HCT116 (cell line): ENCODE measurements at regions not wholly inside any gene's neighbourhood (a gene's known extent, or its start where the extent isn't known, plus 50 kb on each side); places are given as distances from the start of the nearest gene placed in this dataset.

Source experiments
- ATAC-seq: fragments of 200-7000 bp; cut with Tn5 transposase; 2 replicates; pipeline ENCODE4 v1.9.1; 2020; ENCODE audit warnings: mild to moderate bottlenecking, moderate library complexity
- BruUV-seq: library from RNA; stranded (reverse); fragments of 400-500 nt; replicated peaks from 2 replicates; lab custom pipeline; 2021; lab: Mats Ljungman, UMichigan
- CTCF ChIA-PET: fragments of 300-600 bp; sonication (Branson Sonifier 250); formaldehyde crosslinking; loops from one replicate; lab custom pipeline; 2021; ENCODE audit warnings: antibody characterized with exemption; lab: Charles Lee
- POLR2A ChIA-PET: fragments of 300-600, 350-600 bp; sonication (Branson Sonifier 250); formaldehyde crosslinking; loops from one replicate; lab custom pipeline; 2021; ENCODE audit warnings: antibody characterized with exemption; lab: Charles Lee
- RAD21 ChIA-PET, 2 experiments: fragments of 300-600 bp; sonication (Branson Sonifier 250); formaldehyde crosslinking; loops; one replicate each; lab custom pipeline; 2023; ENCODE audit warnings: low total read pairs in 2 of 2; ENCODE audit not compliant: uncharacterized antibody in 2 of 2, unreplicated experiment in 2 of 2, low non-redundant PET in 1 of 2; lab: Charles Lee
- DNase-seq: peaks from one replicate; pipeline ENCODE4 v3.0.0-alpha.2; 2010; ENCODE audit warnings: low read depth, low spot score
- H2AFZ ChIP-seq: fragments of 200-600 bp; shearing (Covaris generic), sonication (generic); 2 replicates; pipeline ENCODE4 v1.6.1; 2017; ENCODE audit warnings: low read depth, mixed run types, mixed read lengths, antibody characterized with exemption, low read length; ENCODE audit not compliant: poor library complexity, severe bottlenecking
- H3K27ac ChIP-seq: 2 replicates; pipeline ENCODE4 v1.5.1; 2012; ENCODE audit warnings: low read depth, low read length
- H3K27me3 ChIP-seq: fragments of 200-600 bp; sonication (generic); 2 replicates; pipeline ENCODE4 v1.6.1; 2016; ENCODE audit warnings: mixed run types, low read length, mixed read lengths; ENCODE audit not compliant: insufficient read depth
- H3K36me3 ChIP-seq, 2 experiments: fragments of 200-500 bp in 1 of 2; fragments of 200-600 bp in 1 of 2; sonication (Bioruptor generic) in 1 of 2; sonication (generic) in 1 of 2; 2 replicates each; pipeline versions ENCODE4 v1.5.1 to v1.6.1; 2014 to 2016; ENCODE audit warnings: low read length in 2 of 2, inconsistent platforms in 1 of 2, mixed read lengths in 1 of 2, mixed run types in 1 of 2; ENCODE audit not compliant: insufficient read depth in 2 of 2, control insufficient read depth in 1 of 2
- H3K4me1 ChIP-seq, 2 experiments: fragments of 200-600 bp in 1 of 2; sonication (generic) in 1 of 2; 2 replicates each; pipeline versions ENCODE4 v1.5.1 to v1.6.1; 2012 to 2017; ENCODE audit warnings: low read length in 2 of 2, inconsistent platforms in 1 of 2, mild to moderate bottlenecking in 1 of 2, mixed read lengths in 1 of 2, mixed run types in 1 of 2, moderate library complexity in 1 of 2; ENCODE audit not compliant: insufficient read depth in 2 of 2, control insufficient read depth in 1 of 2
- H3K4me2 ChIP-seq: fragments of 200-600 bp; sonication (generic); 2 replicates; pipeline ENCODE4 v1.6.1; 2017; ENCODE audit warnings: mixed run types, low read length, mixed read lengths
- H3K4me3 ChIP-seq, 2 experiments: fragments of 200-600 bp in 1 of 2; sonication (generic) in 1 of 2; replicated peaks in 1 of 2; 2 replicates each; pipeline ENCODE4 v1.5.1; 2011 to 2016; ENCODE audit warnings: low read length in 2 of 2, control low read depth in 1 of 2, low read depth in 1 of 2, mild to moderate bottlenecking in 1 of 2, mixed read lengths in 1 of 2, mixed run types in 1 of 2
- H3K79me2 ChIP-seq: fragments of 200-600 bp; sonication (generic); 2 replicates; pipeline ENCODE4 v1.6.1; 2017; ENCODE audit warnings: mild to moderate bottlenecking, mixed run types, low read length, moderate library complexity, mixed read lengths; ENCODE audit not compliant: insufficient read depth
- H3K9ac ChIP-seq: fragments of 200-600 bp; sonication (generic); 2 replicates; pipeline ENCODE4 v1.6.1; 2016; ENCODE audit warnings: low read length, mixed read lengths
- H3K9me2 ChIP-seq: fragments of 200-600 bp; sonication (generic), shearing (Covaris generic); 2 replicates; pipeline ENCODE4 v1.6.1; 2017; ENCODE audit warnings: mixed run types, mild to moderate bottlenecking, moderate library complexity; ENCODE audit not compliant: insufficient read depth
- H3K9me3 ChIP-seq, 2 experiments: fragments of 200-500 bp in 1 of 2; fragments of 200-600 bp in 1 of 2; sonication (Bioruptor generic) in 1 of 2; sonication (generic) in 1 of 2; 2 replicates each; pipeline ENCODE4 v1.6.1; 2014 to 2017; ENCODE audit warnings: low read length in 2 of 2, mixed read lengths in 2 of 2, inconsistent platforms in 1 of 2, low read depth in 1 of 2, mild to moderate bottlenecking in 1 of 2, mixed run types in 1 of 2, moderate library complexity in 1 of 2; ENCODE audit not compliant: control insufficient read depth in 1 of 2, insufficient read depth in 1 of 2
- H4K20me1 ChIP-seq: fragments of 200-600 bp; sonication (generic), shearing (Covaris generic); 2 replicates; pipeline ENCODE4 v1.6.1; 2017; ENCODE audit warnings: mixed run types, mild to moderate bottlenecking, moderate library complexity; ENCODE audit not compliant: insufficient read depth
- CTCF ChIP-seq, 3 experiments: fragments of 200-600 bp in 1 of 3; sonication (generic) in 1 of 3; IDR thresholded peaks in 2 of 3; conservative IDR thresholded peaks in 1 of 3; 2 replicates each; pipeline ENCODE4 v1.5.1; 2012 to 2017; ENCODE audit warnings: low read depth in 2 of 3, low read length in 2 of 3, antibody characterized with exemption in 1 of 3, borderline replicate concordance in 1 of 3, control low read depth in 1 of 3, mild to moderate bottlenecking in 1 of 3, mixed read lengths in 1 of 3, mixed run types in 1 of 3, moderate library complexity in 1 of 3; ENCODE audit not compliant: insufficient read depth in 1 of 3
- EZH2 ChIP-seq: fragments of 200-600 bp; sonication (generic); IDR thresholded peaks from 2 replicates; pipeline ENCODE4 v1.6.1; 2017; ENCODE audit warnings: antibody characterized with exemption, mixed run types
- EZH2phosphoT487 ChIP-seq: fragments of 200-600 bp; IDR thresholded peaks from 2 replicates; pipeline ENCODE4 v1.6.1; 2018; ENCODE audit warnings: antibody characterized with exemption, borderline replicate concordance
- FOSL1 ChIP-seq: IDR thresholded peaks from 2 replicates; pipeline ENCODE4 v1.6.1; 2012; ENCODE audit warnings: low read depth
- POLR2A ChIP-seq: IDR thresholded peaks from 2 replicates; pipeline ENCODE4 v1.7.0; 2011; ENCODE audit warnings: borderline replicate concordance; ENCODE audit not compliant: insufficient read depth, insufficient read length; ENCODE audit errors: extremely low read depth
- POLR2AphosphoS5 ChIP-seq: IDR thresholded peaks from 2 replicates; pipeline ENCODE4 v1.6.1; 2011; ENCODE audit warnings: mild to moderate bottlenecking, low read depth, low read length, moderate library complexity
- RAD21 ChIP-seq: IDR thresholded peaks from 2 replicates; pipeline ENCODE4 v1.6.1; 2012; ENCODE audit warnings: low read depth, mild to moderate bottlenecking
- SIN3A ChIP-seq: IDR thresholded peaks from 2 replicates; pipeline ENCODE4 v1.6.1; 2012; ENCODE audit warnings: low read depth
- SP1 ChIP-seq: IDR thresholded peaks from 2 replicates; pipeline ENCODE4 v1.6.1; 2012; ENCODE audit warnings: low read depth
- YY1 ChIP-seq: IDR thresholded peaks from 2 replicates; pipeline ENCODE4 v1.6.1; 2011; ENCODE audit warnings: low read length, low read depth, moderate library complexity, mild to moderate bottlenecking; ENCODE audit not compliant: insufficient replicate concordance; ENCODE audit errors: extremely low read depth
- ZFX ChIP-seq: fragments of 450-650 bp; IDR thresholded peaks from 2 replicates; pipeline ENCODE4 v1.6.1; 2017
- ZNF274 ChIP-seq: fragments of 200-500 bp; sonication (Bioruptor generic); IDR thresholded peaks from 2 replicates; pipeline ENCODE4 v1.6.1; 2014; ENCODE audit warnings: mild to moderate bottlenecking, low read depth, low read length, inconsistent platforms
- intact Hi-C: fragments of 100-400 bp; cut with micrococcal nuclease; formaldehyde crosslinking; loops from 2 replicates; pipeline ENCODE4 v1.10.0; 2022

DNA sequence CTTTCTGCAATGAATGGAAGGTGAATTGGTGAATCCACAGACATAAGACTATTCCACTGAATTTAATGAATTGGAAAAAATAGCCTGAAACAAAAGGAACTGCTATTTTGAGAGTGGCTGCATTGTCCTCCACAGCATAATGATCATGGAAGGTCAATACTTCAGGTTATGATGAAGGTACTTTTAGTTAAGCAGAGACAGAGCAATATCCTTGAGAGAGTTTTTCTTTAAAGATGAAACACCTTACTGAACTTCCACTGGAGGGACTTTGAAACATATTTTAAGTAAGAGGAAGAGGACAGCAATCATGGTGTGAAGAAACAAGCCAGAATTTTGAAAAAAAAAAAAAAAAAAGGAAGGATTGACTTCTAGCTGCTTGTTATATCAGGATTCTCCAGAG lies 68.8 kb upstream of the DPP10 start:
- H3K4me3 ChIP-seq = no peak overlapping the region
- no peak overlapping the region for H2AFZ ChIP-seq
- POLR2A ChIA-PET = no interaction called here
- no peak for TF ChIP-seq ZNF274
- TF ChIP-seq EZH2phosphoT487 = no peak
- no peak for TF ChIP-seq RAD21
- no peak for TF ChIP-seq POLR2A
- TF ChIP-seq SP1 = no peak
- no peak for TF ChIP-seq YY1
- TF ChIP-seq SIN3A = no peak
- TF ChIP-seq FOSL1 = no peak
- TF ChIP-seq, all 23 proteins: peak for 0
- intact Hi-C loops = no loop called here
- Histone ChIP-seq H3K36me3 (no peaks in the 10 kb centered on the region), H4K20me1 (no peaks in the 10 kb centered on the region), H3K9me3 (peaks cover 11 to 15% of the 10 kb centered on the region in 2 experiments; a peak in 2 of 4 replicates), H3K9ac (no peak overlapping the region), H3K27me3 (no peaks in the 10 kb centered on the region), H3K79me2 (no peaks in the 10 kb centered on the region), H3K4me1 (no peaks in the 10 kb centered on the region), H3K9me2 (no peaks in the 10 kb centered on the region), H3K4me2 (no peak overlapping the region), H3K27ac (no peak overlapping the region)
- CTCF ChIA-PET = no interaction called here
- RAD21 ChIA-PET = no interaction called here
- no peak for DNase-seq
- ATAC-seq = no peak
- no TSS peak for BruUV-seq

GRCh38 chr2:114384441-114384840 lies 58.0 kb upstream of the DPP10 start:
- no peak for DNase-seq
- Histone ChIP-seq H3K36me3 (no peaks in the 10 kb centered on the region), H3K9me3 (peaks cover 0 to 4% of the 10 kb centered on the region in 2 experiments; a peak in 2 of 4 replicates), H3K27me3 (no peaks in the 10 kb centered on the region), H3K79me2 (no peaks in the 10 kb centered on the region), H3K9ac (no peak overlapping the region), H3K9me2 (no peaks in the 10 kb centered on the region), H2AFZ (no peak overlapping the region), H3K4me3 (no peak overlapping the region), H3K27ac (no peak overlapping the region)
- CTCF ChIA-PET = no interaction called here
- RAD21 ChIA-PET = no interaction called here
- intact Hi-C loops = no loop called here
- no peak for ATAC-seq
- POLR2A ChIA-PET = no interaction called here
- no TSS peak for BruUV-seq
- no peak for TF ChIP-seq POLR2AphosphoS5
- TF ChIP-seq EZH2 = no peak
- TF ChIP-seq CTCF (IDR thresholded peaks at IDR 0.05 in 2 of 3, conservative IDR thresholded peaks at IDR 0.05 in 1 of 3; ENCODE audit: borderline replicate concordance in 1 of 3, insufficient read depth in 1 of 3, low read depth in 2 of 3, low read length in 2 of 3) = no peak
- TF ChIP-seq SP1 = no peak
- TF ChIP-seq YY1 = no peak
- TF ChIP-seq ZFX = no peak
- no peak for TF ChIP-seq ZNF274
- TF ChIP-seq, all 23 proteins: peak for 0
- no peaks in the 10 kb centered on the region for H3K4me1 ChIP-seq
- no peaks in the 10 kb centered on the region for H4K20me1 ChIP-seq
- H3K4me2 ChIP-seq = no peak overlapping the region
